ENCODE measurements at regions not wholly inside any gene's neighbourhood (a gene's known extent, or its start where the extent isn't known, plus 50 kb on each side); places are given as distances from the start of the nearest gene placed in this dataset.

DNA sequence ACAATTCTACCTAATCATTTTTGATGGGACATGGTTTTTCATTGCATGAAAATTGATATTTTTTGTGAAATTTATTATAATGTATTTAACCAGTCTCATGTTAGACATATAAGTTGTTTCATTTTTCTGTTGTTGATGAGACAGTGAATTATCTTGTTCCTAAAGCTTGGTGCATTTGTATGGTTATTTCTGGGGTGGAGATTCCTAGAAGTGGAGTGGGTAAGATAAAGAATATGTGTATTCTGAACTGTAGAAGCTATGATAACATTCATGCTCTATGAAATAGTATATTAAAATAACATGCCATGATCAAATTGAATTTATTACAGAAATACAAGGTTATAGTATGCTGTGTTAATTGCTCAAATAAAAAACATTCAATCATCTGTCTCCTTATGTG, 69.2 kb downstream of the BOLA3 start:
- Histone ChIP-seq H3K9me3 (ENCODE audit: control insufficient read depth in 4 of 4, low read length in 3 of 4) (no peaks in the 10 kb centered on the region), H3K4me3 (ENCODE audit: low read depth in 1 of 3, low read length in 3 of 3) (no peak overlapping the region), H3K27ac (ENCODE audit: low read depth in 1 of 2, low read length in 2 of 2) (no peak overlapping the region), H3K27me3 (ENCODE audit: control insufficient read depth in 4 of 4, insufficient read depth in 4 of 4, low read length in 3 of 4) (no peaks in the 10 kb centered on the region), H3K36me3 (ENCODE audit: control insufficient read depth in 4 of 4, insufficient read depth in 3 of 4, low read depth in 1 of 4, low read length in 3 of 4) (peaks cover 0 to 27% (median 5%) of the 10 kb centered on the region in 4 donors), H3K4me1 (ENCODE audit: control insufficient read depth in 4 of 4, insufficient read depth in 4 of 4, low read length in 3 of 4) (no peaks in the 10 kb centered on the region), H3K9ac (ENCODE audit: low read depth in 1 of 2, low read length in 2 of 2) (no peak overlapping the region)
- TF ChIP-seq NR2F2 (IDR thresholded peaks at IDR 0.05): no peak
- no peak for TF ChIP-seq ZBTB33 (IDR thresholded peaks at IDR 0.05)
- TF ChIP-seq HNF4G (IDR thresholded peaks at IDR 0.05): no peak
- TF ChIP-seq HNF4A (conservative IDR thresholded peaks at IDR 0.05): no peak
- no peak for TF ChIP-seq GABPA (IDR thresholded peaks at IDR 0.05 in 1 of 2, conservative IDR thresholded peaks at IDR 0.05 in 1 of 2)
- no peak for TF ChIP-seq RXRA (IDR thresholded peaks at IDR 0.05)
- no peak for TF ChIP-seq TAF1 (conservative IDR thresholded peaks at IDR 0.05)
- DNase-seq (ENCODE audit: low spot score): no peak

DNA sequence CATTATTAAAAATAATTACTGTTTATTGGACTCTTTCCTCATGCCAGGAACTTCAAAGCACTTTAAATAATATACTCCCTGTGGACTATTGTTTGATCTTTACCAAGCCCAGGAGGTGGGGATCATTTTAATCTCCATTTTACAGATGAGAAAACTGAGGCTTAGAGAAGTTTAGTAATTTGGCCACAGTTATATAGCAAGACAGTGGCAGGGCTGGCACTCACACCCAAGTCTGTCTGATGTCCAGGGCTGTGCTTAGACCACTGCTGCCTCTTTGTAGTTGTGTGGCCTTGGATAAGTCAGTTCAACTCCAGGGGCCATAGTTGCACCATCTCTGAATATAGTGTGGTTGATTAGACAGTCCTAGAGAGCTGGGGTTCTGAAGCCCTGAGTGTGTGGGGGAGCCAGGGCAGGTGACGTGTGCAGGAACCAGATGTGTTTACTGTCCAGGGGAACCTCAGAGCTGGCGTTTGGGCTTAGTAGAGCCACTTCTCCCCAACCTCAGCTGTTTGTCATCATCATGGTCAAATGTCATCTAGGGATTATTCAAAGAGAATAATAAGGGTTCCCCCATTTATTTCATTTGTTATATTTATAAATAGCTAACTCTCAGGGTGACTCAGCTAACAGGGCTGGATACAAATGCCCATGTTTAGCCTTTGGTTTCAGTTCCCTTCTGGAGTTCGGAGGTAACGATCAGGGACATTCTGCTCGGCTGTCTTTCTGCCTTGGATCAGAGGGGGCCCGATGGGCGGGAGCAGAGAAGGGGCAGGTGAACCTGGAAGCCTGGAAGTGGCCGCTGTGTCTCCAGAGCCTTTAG, 68.0 kb downstream of the BOLA3 start:
- no peaks in the 10 kb centered on the region for H3K4me1 ChIP-seq (ENCODE audit: control insufficient read depth in 4 of 4, insufficient read depth in 4 of 4, low read length in 3 of 4)
- H3K4me3 ChIP-seq (ENCODE audit: low read depth in 1 of 3, low read length in 3 of 3): no peak overlapping the region
- no peak for DNase-seq (ENCODE audit: low spot score)
- H3K27ac ChIP-seq (ENCODE audit: low read depth in 1 of 2, low read length in 2 of 2): no peak overlapping the region
- H3K9ac ChIP-seq (ENCODE audit: low read depth in 1 of 2, low read length in 2 of 2): no peak overlapping the region
- no peaks in the 10 kb centered on the region for H3K27me3 ChIP-seq (ENCODE audit: control insufficient read depth in 4 of 4, insufficient read depth in 4 of 4, low read length in 3 of 4)
- no peaks in the 10 kb centered on the region for H3K9me3 ChIP-seq (ENCODE audit: control insufficient read depth in 4 of 4, low read length in 3 of 4)
- H3K36me3 ChIP-seq (ENCODE audit: control insufficient read depth in 4 of 4, insufficient read depth in 3 of 4, low read depth in 1 of 4, low read length in 3 of 4): peaks cover 0 to 30% (median 6%) of the 10 kb centered on the region in 4 donors
- TF ChIP-seq, protein P1, sequence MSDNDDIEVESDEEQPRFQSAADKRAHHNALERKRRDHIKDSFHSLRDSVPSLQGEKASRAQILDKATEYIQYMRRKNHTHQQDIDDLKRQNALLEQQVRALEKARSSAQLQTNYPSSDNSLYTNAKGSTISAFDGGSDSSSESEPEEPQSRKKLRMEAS (IDR thresholded peaks at IDR 0.05): no peak
- TF ChIP-seq TAF1 (conservative IDR thresholded peaks at IDR 0.05) (no peak), RAD21 (IDR thresholded peaks at IDR 0.05) (no peak), YY1 (IDR thresholded peaks at IDR 0.05) (no peak), GABPA (IDR thresholded peaks at IDR 0.05 in 1 of 2, conservative IDR thresholded peaks at IDR 0.05 in 1 of 2) (no peak), EGR1 (IDR thresholded peaks at IDR 0.05; ENCODE audit: low read depth in 2 of 2) (no peak), FOXA1 (IDR thresholded peaks at IDR 0.05) (no peak), ATF3 (IDR thresholded peaks at IDR 0.05) (no peak), JUND (IDR thresholded peaks at IDR 0.05) (no peak), HNF4A (conservative IDR thresholded peaks at IDR 0.05) (no peak), ZBTB33 (IDR thresholded peaks at IDR 0.05) (no peak), CTCF (IDR thresholded peaks at IDR 0.05; ENCODE audit: low read depth, low read length, missing input control) (no peak), SP1 (IDR thresholded peaks at IDR 0.05) (no peak), HNF4G (IDR thresholded peaks at IDR 0.05) (no peak), NR2F2 (IDR thresholded peaks at IDR 0.05) (no peak), FOXA2 (IDR thresholded peaks at IDR 0.05) (no peak), RXRA (IDR thresholded peaks at IDR 0.05) (no peak)
- TF ChIP-seq, protein P2, sequence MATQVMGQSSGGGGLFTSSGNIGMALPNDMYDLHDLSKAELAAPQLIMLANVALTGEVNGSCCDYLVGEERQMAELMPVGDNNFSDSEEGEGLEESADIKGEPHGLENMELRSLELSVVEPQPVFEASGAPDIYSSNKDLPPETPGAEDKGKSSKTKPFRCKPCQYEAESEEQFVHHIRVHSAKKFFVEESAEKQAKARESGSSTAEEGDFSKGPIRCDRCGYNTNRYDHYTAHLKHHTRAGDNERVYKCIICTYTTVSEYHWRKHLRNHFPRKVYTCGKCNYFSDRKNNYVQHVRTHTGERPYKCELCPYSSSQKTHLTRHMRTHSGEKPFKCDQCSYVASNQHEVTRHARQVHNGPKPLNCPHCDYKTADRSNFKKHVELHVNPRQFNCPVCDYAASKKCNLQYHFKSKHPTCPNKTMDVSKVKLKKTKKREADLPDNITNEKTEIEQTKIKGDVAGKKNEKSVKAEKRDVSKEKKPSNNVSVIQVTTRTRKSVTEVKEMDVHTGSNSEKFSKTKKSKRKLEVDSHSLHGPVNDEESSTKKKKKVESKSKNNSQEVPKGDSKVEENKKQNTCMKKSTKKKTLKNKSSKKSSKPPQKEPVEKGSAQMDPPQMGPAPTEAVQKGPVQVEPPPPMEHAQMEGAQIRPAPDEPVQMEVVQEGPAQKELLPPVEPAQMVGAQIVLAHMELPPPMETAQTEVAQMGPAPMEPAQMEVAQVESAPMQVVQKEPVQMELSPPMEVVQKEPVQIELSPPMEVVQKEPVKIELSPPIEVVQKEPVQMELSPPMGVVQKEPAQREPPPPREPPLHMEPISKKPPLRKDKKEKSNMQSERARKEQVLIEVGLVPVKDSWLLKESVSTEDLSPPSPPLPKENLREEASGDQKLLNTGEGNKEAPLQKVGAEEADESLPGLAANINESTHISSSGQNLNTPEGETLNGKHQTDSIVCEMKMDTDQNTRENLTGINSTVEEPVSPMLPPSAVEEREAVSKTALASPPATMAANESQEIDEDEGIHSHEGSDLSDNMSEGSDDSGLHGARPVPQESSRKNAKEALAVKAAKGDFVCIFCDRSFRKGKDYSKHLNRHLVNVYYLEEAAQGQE (IDR thresholded peaks at IDR 0.05): no peak
- 88% methylated on average over 8 of the region's 8 CpGs for WGBS

Measured in liver (tissue), 8 donors.